ENCODE measurements at regions not wholly inside any gene's neighbourhood (a gene's known extent, or its start where the extent isn't known, plus 50 kb on each side); places are given as distances from the start of the nearest gene placed in this dataset.

DNA sequence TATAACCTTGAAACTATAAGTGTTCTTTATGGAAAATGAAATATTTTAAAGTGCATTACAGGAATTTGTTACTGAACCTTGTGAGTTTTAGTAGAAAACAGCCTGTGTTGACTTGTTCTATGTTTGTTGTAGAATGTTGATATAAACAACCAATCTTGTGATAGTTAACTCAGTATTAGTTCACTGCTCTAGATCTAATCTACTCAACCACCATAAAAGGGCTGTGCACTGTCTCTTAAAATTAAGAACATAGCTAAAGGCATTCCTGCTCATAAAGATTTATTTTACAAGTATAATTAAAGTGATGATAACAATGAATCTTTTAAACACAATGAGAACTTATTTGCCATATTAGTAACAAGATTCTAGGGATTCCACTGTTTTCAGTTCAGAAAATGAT, 110.5 kb upstream of the KLF7 start:
- TF ChIP-seq, protein P1, sequence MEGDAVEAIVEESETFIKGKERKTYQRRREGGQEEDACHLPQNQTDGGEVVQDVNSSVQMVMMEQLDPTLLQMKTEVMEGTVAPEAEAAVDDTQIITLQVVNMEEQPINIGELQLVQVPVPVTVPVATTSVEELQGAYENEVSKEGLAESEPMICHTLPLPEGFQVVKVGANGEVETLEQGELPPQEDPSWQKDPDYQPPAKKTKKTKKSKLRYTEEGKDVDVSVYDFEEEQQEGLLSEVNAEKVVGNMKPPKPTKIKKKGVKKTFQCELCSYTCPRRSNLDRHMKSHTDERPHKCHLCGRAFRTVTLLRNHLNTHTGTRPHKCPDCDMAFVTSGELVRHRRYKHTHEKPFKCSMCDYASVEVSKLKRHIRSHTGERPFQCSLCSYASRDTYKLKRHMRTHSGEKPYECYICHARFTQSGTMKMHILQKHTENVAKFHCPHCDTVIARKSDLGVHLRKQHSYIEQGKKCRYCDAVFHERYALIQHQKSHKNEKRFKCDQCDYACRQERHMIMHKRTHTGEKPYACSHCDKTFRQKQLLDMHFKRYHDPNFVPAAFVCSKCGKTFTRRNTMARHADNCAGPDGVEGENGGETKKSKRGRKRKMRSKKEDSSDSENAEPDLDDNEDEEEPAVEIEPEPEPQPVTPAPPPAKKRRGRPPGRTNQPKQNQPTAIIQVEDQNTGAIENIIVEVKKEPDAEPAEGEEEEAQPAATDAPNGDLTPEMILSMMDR (IDR thresholded peaks at IDR 0.05) = no peak
- TF ChIP-seq POLR2A (IDR thresholded peaks at IDR 0.05) = no peak
